ENCODE measurements at regions not wholly inside any gene's neighbourhood (a gene's known extent, or its start where the extent isn't known, plus 50 kb on each side); places are given as distances from the start of the nearest gene placed in this dataset.

DNA sequence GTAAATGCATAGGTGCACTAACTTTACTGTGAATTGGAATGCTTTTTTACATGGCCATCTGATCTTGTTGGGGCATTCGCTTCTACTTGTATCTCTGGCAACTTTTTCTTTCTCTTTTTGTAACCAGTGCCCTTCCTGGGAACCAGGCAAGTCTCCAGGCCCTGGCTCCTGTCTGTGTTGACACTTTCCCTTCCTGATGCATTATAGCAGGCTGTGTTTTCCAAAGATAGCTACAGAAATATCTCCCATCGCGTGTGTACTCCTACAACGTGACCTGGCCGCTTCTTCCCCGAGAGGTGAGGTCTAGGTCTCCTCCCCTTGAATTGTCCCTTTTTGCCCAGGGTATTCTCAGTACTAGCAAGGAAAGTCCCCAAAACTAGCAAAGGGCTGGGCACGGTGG, 81.1 kb upstream of the SPIN1 start:
- TF ChIP-seq GATA2 (IDR thresholded peaks at IDR 0.05; ENCODE audit: low read depth, low read length) (no peak), GATA3 (IDR thresholded peaks at IDR 0.05; ENCODE audit: low read depth, low read length) (no peak)

Data from SH-SY5Y (cell line).